Common myeloid progenitor, CD34-positive (primary cell): ENCODE measurements at regions not wholly inside any gene's neighbourhood (a gene's known extent, or its start where the extent isn't known, plus 50 kb on each side); places are given as distances from the start of the nearest gene placed in this dataset.

Source experiments
- CTCF ChIA-PET: fragments of 350-600 bp; sonication (Branson Sonifier 250); formaldehyde crosslinking; loops from one replicate; lab custom pipeline; 2021; ENCODE audit warnings: antibody characterized with exemption; lab: Charles Lee
- POLR2A ChIA-PET: fragments of 350-600 bp; sonication (Branson Sonifier 250); formaldehyde crosslinking; loops from one replicate; lab custom pipeline; 2021; ENCODE audit warnings: antibody characterized with exemption; lab: Charles Lee
- DNase-seq, 3 donors: peaks; one replicate each; pipeline versions ENCODE4 v3.0.0 to v3.0.0-alpha.2; 2013
- H3K27ac ChIP-seq, 2 experiments: 1 replicate in 1 of 2; 2 replicates in 1 of 2; pipeline ENCODE4 v1.7.0; 2013; ENCODE audit warnings: inconsistent platforms in 2 of 2, low read length in 2 of 2, mild to moderate bottlenecking in 2 of 2, low read depth in 1 of 2, moderate library complexity in 1 of 2; ENCODE audit not compliant: severe bottlenecking in 2 of 2, insufficient read depth in 1 of 2, poor library complexity in 1 of 2
- H3K27me3 ChIP-seq, 5 experiments: replicated peaks in 2 of 5; 1 replicate in 3 of 5; 2 replicates in 2 of 5; pipeline versions ENCODE4 v1.6.1 to v1.7.0; 2013; ENCODE audit warnings: low read length in 4 of 5, mild to moderate bottlenecking in 2 of 5, moderate library complexity in 2 of 5, inconsistent platforms in 1 of 5; ENCODE audit not compliant: insufficient read depth in 5 of 5, control insufficient read depth in 4 of 5
- H3K36me3 ChIP-seq, 4 experiments: 1 replicate in 2 of 4; 2 replicates in 2 of 4; pipeline versions ENCODE4 v1.6.1 to v1.7.0; 2013; ENCODE audit warnings: low read length in 3 of 4, control low read depth in 1 of 4, mild to moderate bottlenecking in 1 of 4; ENCODE audit not compliant: control insufficient read depth in 4 of 4, insufficient read depth in 4 of 4
- H3K4me1 ChIP-seq, 4 experiments: 1 replicate in 3 of 4; 2 replicates in 1 of 4; pipeline versions ENCODE4 v1.6.1 to v1.7.1; 2013; ENCODE audit warnings: low read length in 3 of 4, mild to moderate bottlenecking in 3 of 4, control low read depth in 1 of 4, inconsistent platforms in 1 of 4, moderate library complexity in 1 of 4; ENCODE audit not compliant: control insufficient read depth in 4 of 4, insufficient read depth in 4 of 4; ENCODE audit errors: control extremely low read depth in 1 of 4
- H3K4me3 ChIP-seq, 7 experiments: 1 replicate in 4 of 7; 2 replicates in 3 of 7; pipeline versions ENCODE4 v1.5.1 to v1.7.0; 2013; ENCODE audit warnings: mild to moderate bottlenecking in 7 of 7, low read length in 6 of 7, moderate library complexity in 6 of 7, inconsistent platforms in 2 of 7, low read depth in 2 of 7, control low read depth in 1 of 7; ENCODE audit not compliant: insufficient read depth in 4 of 7, control insufficient read depth in 1 of 7; ENCODE audit errors: extremely low read depth in 1 of 7
- H3K9me3 ChIP-seq, 5 experiments: 1 replicate in 4 of 5; 2 replicates in 1 of 5; pipeline versions ENCODE4 v1.6.1 to v1.7.1; 2013; ENCODE audit warnings: low read length in 4 of 5, mild to moderate bottlenecking in 2 of 5, inconsistent platforms in 1 of 5, low read depth in 1 of 5, moderate library complexity in 1 of 5; ENCODE audit not compliant: control insufficient read depth in 4 of 5, insufficient read depth in 2 of 5; ENCODE audit errors: control extremely low read depth in 1 of 5
- WGBS: methylation state at CpG from one replicate; pipeline ENCODE4 v1.1.5; 2013; ENCODE audit not compliant: insufficient coverage; 5-methylcytosine and 5-hydroxymethylcytosine counted together

DNA sequence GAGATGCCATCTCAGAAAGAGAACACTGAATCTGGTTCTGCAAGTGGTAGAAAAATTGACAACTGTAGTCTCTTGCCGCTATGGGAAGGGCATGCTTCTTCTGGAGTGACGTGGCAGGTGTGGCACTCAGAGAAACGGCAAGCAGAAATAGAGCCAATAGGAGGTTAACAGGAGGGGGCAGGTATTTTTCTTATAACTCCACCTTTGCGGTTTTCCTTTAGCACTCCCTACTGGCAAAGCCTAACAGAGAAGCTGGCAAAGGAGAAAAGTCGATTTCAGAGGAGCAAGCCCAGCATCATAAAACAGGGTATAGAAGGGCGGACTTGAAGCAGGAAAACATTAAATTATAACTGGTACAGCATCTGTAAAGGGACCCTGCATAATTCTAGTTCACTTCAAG, 1382.2 kb downstream of the PCDH18 start:
- H3K27me3 ChIP-seq = no peaks in the 10 kb centered on the region
- no peak overlapping the region for H3K4me3 ChIP-seq
- CTCF ChIA-PET = no interaction called here
- H3K4me1 ChIP-seq = peaks cover 0 to 2% (median 0%) of the 10 kb centered on the region in 4 experiments
- WGBS = 93% methylated on average over 4 of the region's 6 CpGs
- DNase-seq = no peak
- no peaks in the 10 kb centered on the region for H3K36me3 ChIP-seq
- peaks cover 0 to 7% (median 0%) of the 10 kb centered on the region in 5 experiments for H3K9me3 ChIP-seq
- POLR2A ChIA-PET = no interaction called here
- H3K27ac ChIP-seq = no peak overlapping the region

DNA sequence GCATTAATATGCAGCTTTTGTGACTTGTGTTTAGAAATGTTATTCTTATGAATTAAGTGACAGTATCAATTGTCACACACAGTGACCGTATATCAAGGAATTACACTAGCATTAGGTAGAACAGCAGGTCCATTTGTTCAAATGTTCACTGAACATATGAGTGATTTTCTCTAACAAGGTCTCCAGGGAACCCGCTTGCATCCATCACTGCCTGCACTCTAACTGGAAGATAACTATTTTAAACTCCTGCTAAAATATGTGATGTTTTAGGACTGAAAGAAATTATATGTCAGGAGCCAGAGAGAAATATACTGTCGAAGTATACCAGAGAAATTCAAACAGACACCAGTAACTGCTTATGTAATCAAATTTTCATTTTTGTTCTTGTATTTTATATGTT, 1395.7 kb downstream of the PCDH18 start:
- no peak for DNase-seq
- Histone ChIP-seq H3K9me3 (no peaks in the 10 kb centered on the region), H3K27me3 (no peaks in the 10 kb centered on the region), H3K36me3 (no peaks in the 10 kb centered on the region), H3K4me1 (no peaks in the 10 kb centered on the region), H3K27ac (no peak overlapping the region), H3K4me3 (no peak overlapping the region)
- 100% methylated on average over 1 of the region's 3 CpGs for WGBS
- ChIA-PET CTCF (no interaction called here), POLR2A (no interaction called here)

DNA sequence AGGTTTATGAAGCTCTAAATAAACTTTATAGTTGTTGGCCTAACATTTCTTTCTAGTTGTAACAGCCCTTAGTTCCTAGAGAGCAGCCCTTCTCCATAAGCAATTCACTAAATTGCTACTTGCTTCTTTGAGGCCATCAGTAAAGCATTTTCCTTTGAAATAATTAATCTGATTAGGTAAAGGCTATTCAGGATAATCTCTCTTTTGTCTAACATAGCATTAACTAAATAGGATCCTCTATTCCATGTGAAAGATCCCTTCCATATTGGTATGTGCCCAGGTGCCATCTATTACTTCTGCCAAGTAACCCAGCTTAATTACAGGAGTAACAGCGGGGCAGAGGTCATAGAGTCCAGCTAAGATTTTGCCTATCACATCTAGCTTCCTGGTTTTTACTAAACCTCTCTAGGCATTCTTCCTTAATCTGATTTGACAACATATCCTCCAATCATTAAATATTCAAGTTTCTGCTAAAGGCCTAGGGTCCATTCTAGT, 1408.0 kb downstream of the PCDH18 start:
- WGBS = 89% methylated on average over 1 of the region's 1 CpG
- H3K9me3 ChIP-seq = no peaks in the 10 kb centered on the region
- no peaks in the 10 kb centered on the region for H3K36me3 ChIP-seq
- POLR2A ChIA-PET = no interaction called here
- no peak for DNase-seq
- H3K4me1 ChIP-seq = no peaks in the 10 kb centered on the region
- CTCF ChIA-PET = no interaction called here
- H3K4me3 ChIP-seq = no peak overlapping the region
- H3K27me3 ChIP-seq = no peaks in the 10 kb centered on the region
- no peak overlapping the region for H3K27ac ChIP-seq

DNA sequence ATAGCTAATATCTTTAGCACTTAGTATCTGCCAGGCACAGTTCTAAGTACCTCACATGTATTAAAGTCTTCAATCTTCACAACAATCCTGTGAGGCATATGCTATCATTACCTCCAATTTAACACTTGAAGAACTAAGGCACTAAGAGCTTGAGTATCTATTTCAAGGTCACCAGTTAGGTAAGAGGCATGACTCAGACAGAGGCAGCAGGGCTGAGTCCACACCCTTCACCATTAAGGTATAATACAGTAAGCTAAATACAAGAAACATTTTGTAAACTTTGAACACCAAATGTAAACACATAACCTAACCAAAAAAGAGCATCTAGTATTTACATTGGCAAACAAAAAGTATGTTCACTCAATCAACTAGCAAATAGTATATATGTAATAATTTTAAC, 1410.9 kb downstream of the PCDH18 start:
- POLR2A ChIA-PET = no interaction called here
- H3K4me1 ChIP-seq = no peaks in the 10 kb centered on the region
- DNase-seq = no peak

DNA sequence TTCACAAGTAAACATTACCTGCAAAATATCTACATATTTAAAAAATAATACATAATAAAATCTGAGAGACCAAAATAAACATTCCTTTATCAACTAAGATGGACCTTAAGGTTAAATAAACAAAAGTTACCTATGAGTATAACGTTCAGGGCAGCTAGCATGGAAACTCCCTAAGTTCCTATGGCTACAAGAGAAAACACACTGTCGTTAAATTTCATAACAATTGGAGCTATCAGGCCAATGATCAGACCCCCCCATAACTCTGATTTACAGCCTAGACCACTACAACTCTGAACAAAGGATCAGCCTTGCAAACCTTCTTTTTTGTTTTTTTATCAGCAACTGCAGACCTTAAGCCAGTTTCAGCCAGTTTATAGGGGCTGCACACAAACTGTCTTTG, 1418.4 kb downstream of the PCDH18 start:
- 81% methylated on average over 2 of the region's 2 CpGs for WGBS
- Histone ChIP-seq H3K4me1 (peaks cover 0 to 14% (median 0%) of the 10 kb centered on the region in 4 experiments), H3K9me3 (no peaks in the 10 kb centered on the region), H3K4me3 (no peak overlapping the region), H3K27ac (no peak overlapping the region), H3K27me3 (no peaks in the 10 kb centered on the region), H3K36me3 (no peaks in the 10 kb centered on the region)
- ChIA-PET CTCF (no interaction called here), POLR2A (no interaction called here)
- no peak for DNase-seq

More for the DNA sequence above, 1410.9 kb downstream of the PCDH18 start:
- no peaks in the 10 kb centered on the region for H3K27me3 ChIP-seq
- H3K4me3 ChIP-seq = no peak overlapping the region
- no peak overlapping the region for H3K27ac ChIP-seq
- H3K9me3 ChIP-seq = no peaks in the 10 kb centered on the region
- CTCF ChIA-PET = no interaction called here
- H3K36me3 ChIP-seq = no peaks in the 10 kb centered on the region

DNA sequence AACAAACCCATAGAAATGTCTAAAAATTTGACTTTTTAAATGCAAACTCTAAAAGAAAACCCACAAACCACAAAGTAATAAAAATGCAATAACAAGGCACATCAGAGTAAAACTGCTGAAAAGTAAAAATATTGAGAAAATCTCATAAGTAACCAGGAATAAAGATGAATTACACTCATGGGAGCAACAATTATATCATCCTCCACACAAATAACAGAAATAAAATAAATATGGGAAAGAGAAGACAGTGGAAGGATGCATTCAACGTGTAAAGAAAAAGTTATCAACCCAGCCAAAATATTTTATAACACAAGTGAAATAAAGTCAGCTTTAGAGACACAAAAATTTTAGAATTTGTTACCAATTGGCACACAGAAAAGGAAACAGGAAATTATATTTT, 1420.2 kb downstream of the PCDH18 start:
- ChIA-PET CTCF (no interaction called here), POLR2A (no interaction called here)
- H3K4me1 ChIP-seq = peaks cover 0 to 14% (median 0%) of the 10 kb centered on the region in 4 experiments

DNA sequence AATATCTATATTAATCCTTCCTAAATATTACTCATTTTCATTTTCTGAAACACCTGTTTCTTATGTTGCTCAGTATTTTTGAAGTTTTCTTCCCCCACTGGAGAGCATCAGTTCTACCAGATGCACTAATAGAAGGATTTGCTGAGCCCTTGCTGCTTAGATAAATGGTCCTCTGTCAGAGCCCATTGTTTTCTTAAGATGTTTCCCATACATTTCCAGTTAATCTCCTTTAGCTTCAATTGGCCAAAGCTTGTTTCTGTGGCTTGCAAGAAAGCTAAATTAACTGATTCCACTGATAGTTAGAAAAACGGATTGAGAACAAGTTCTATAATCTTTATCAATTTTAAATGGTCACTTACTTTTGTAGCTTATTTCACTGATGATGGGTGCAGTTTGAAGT, 1425.5 kb downstream of the PCDH18 start:
- H3K9me3 ChIP-seq = no peaks in the 10 kb centered on the region
- peaks cover 0 to 4% (median 0%) of the 10 kb centered on the region in 4 experiments for H3K4me1 ChIP-seq
- no CpG with 5 or more reads among the region's 1 CpG for WGBS
- no peak overlapping the region for H3K4me3 ChIP-seq
- no peak for DNase-seq
- ChIA-PET POLR2A (no interaction called here), CTCF (no interaction called here)
- H3K36me3 ChIP-seq = no peaks in the 10 kb centered on the region
- H3K27me3 ChIP-seq = no peaks in the 10 kb centered on the region
- no peak overlapping the region for H3K27ac ChIP-seq

More for the DNA sequence above, 1420.2 kb downstream of the PCDH18 start:
- Histone ChIP-seq H3K36me3 (no peaks in the 10 kb centered on the region), H3K4me3 (no peak overlapping the region), H3K9me3 (no peaks in the 10 kb centered on the region), H3K27me3 (no peaks in the 10 kb centered on the region), H3K27ac (no peak overlapping the region)
- DNase-seq = no peak
- no CpG with 5 or more reads among the region's 1 CpG for WGBS
